Keratinocyte (primary cell): ENCODE measurements at regions not wholly inside any gene's neighbourhood (a gene's known extent, or its start where the extent isn't known, plus 50 kb on each side); places are given as distances from the start of the nearest gene placed in this dataset.

ENCODE experiments used
- DNase-seq: peaks from one replicate; pipeline ENCODE4 v3.0.0-alpha.2; 2011; ENCODE audit warnings: low read depth, missing footprints, low spot score
- FAIRE-seq: peaks from 2 replicates; lab custom pipeline; 2011; peaks lifted over from hg19 to GRCh38; lab: Jason Lieb, UNC
- H2AFZ ChIP-seq: 2 replicates; pipeline ENCODE4 v1.6.0; 2012; ENCODE audit warnings: low read length, control low read depth, inconsistent platforms; ENCODE audit not compliant: control insufficient read depth
- H3K27ac ChIP-seq: 2 replicates; pipeline ENCODE4 v1.5.1; 2011; ENCODE audit warnings: low read length; ENCODE audit not compliant: control insufficient read depth, insufficient read depth
- H3K27me3 ChIP-seq: 3 replicates; pipeline ENCODE4 v1.6.0; 2011; ENCODE audit warnings: low read length; ENCODE audit not compliant: control insufficient read depth, insufficient read depth; ENCODE audit errors: extremely low read depth
- H3K36me3 ChIP-seq, 2 experiments: 2 replicates in 1 of 2; 3 replicates in 1 of 2; pipeline ENCODE4 v1.5.1; 2011; ENCODE audit warnings: low read length in 2 of 2, mild to moderate bottlenecking in 1 of 2; ENCODE audit not compliant: control insufficient read depth in 2 of 2, insufficient read depth in 2 of 2; ENCODE audit errors: extremely low read depth in 1 of 2
- H3K4me1 ChIP-seq: 3 replicates; pipeline ENCODE4 v1.5.1; 2011; ENCODE audit warnings: low read length; ENCODE audit not compliant: control insufficient read depth, insufficient read depth; ENCODE audit errors: extremely low read depth
- H3K4me2 ChIP-seq: 3 replicates; pipeline ENCODE4 v1.6.0; 2011; ENCODE audit warnings: low read depth, low read length; ENCODE audit not compliant: control insufficient read depth, insufficient read depth; ENCODE audit errors: extremely low read depth
- H3K4me3 ChIP-seq, 3 experiments: fragments of 200-600 bp in 1 of 3; sonication (generic) in 1 of 3; 2 replicates in 2 of 3; 3 replicates in 1 of 3; pipeline ENCODE4 v1.5.1; 2011 to 2016; ENCODE audit warnings: low read length in 3 of 3, mild to moderate bottlenecking in 3 of 3, control low read depth in 2 of 3, inconsistent platforms in 1 of 3, low read depth in 1 of 3, mixed read lengths in 1 of 3, mixed run types in 1 of 3, moderate library complexity in 1 of 3; ENCODE audit not compliant: control insufficient read depth in 2 of 3, insufficient read depth in 2 of 3; ENCODE audit errors: extremely low read depth in 1 of 3
- H3K79me2 ChIP-seq: 2 replicates; pipeline ENCODE4 v1.6.0; 2012; ENCODE audit warnings: low read length; ENCODE audit not compliant: control insufficient read depth, insufficient read depth
- H3K9ac ChIP-seq: 3 replicates; pipeline ENCODE4 v1.6.0; 2011; ENCODE audit warnings: low read length; ENCODE audit not compliant: control insufficient read depth, insufficient read depth; ENCODE audit errors: extremely low read depth
- H3K9me1 ChIP-seq: 3 replicates; pipeline ENCODE4 v1.6.0; 2011; ENCODE audit warnings: low read length; ENCODE audit not compliant: control insufficient read depth, insufficient read depth; ENCODE audit errors: extremely low read depth
- H3K9me3 ChIP-seq: 2 replicates; pipeline ENCODE4 v1.5.1; 2012; ENCODE audit warnings: low read depth, low read length; ENCODE audit not compliant: control insufficient read depth
- H4K20me1 ChIP-seq: 3 replicates; pipeline ENCODE4 v1.6.0; 2011; ENCODE audit warnings: low read length; ENCODE audit not compliant: control insufficient read depth, insufficient read depth; ENCODE audit errors: extremely low read depth
- EZH2 ChIP-seq: IDR thresholded peaks from one replicate; pipeline ENCODE4 v1.6.1; 2012; ENCODE audit warnings: inconsistent platforms, mild to moderate bottlenecking, low read length, moderate library complexity
- dilution Hi-C: fragments of 300-500 bp; cut with MboI; formaldehyde crosslinking; loops from one replicate; pipeline ENCODE4 v1.7.0; 2020; ENCODE audit warnings: low sequenced_read_pairs; ENCODE audit not compliant: extremely low pct_ligation_motif_present
- TF ChIP-seq, protein P1 (sequence below), 3 experiments: IDR thresholded peaks in 1 of 3; conservative IDR thresholded peaks in 1 of 3; optimal IDR thresholded peaks in 1 of 3; 2 replicates in 2 of 3; 3 replicates in 1 of 3; pipeline versions ENCODE3 to v1.5.1; 2011; ENCODE audit warnings: low read length in 3 of 3, mild to moderate bottlenecking in 3 of 3, moderate library complexity in 2 of 3, control low read depth in 1 of 3, inconsistent platforms in 1 of 3; ENCODE audit not compliant: insufficient read depth in 2 of 3; ENCODE audit errors: extremely low read depth in 1 of 3

DNA sequence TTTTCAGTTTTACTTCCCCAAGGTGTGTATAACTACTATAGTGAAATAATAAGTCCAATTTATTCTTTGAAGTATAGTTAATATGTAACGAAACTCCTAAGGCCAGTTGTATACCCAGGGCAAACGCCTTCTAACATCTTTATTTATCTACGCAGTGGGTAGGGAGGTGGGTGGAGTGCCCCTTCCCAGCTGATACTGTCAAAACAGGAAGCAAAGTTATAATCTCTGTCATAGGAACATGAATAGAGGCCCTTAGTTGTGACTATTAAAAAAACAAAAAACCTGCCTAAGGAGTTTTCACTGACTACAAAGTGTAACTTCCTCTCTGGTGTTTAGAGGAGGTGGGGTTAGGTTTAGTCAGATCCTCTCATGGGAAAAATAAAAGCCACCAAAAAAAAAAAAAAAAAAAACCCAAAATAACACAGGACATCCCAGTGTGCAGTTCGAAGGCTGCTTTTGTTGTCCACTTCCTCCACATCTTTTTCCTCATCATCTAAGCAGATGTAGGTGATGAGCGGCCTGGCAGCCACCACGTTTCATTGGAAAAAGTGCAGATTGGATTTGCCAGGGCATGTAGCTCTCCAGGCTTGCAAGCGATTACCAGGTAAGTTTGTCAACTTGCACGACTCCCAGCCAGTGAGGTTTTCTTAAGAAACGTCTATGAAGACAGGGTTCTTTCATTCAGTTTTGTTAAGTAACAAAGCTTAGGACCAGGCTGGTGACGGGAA, 58.7 kb downstream of the UTRN start:
- TF ChIP-seq EZH2 = no peak
- TF ChIP-seq, protein P1, sequence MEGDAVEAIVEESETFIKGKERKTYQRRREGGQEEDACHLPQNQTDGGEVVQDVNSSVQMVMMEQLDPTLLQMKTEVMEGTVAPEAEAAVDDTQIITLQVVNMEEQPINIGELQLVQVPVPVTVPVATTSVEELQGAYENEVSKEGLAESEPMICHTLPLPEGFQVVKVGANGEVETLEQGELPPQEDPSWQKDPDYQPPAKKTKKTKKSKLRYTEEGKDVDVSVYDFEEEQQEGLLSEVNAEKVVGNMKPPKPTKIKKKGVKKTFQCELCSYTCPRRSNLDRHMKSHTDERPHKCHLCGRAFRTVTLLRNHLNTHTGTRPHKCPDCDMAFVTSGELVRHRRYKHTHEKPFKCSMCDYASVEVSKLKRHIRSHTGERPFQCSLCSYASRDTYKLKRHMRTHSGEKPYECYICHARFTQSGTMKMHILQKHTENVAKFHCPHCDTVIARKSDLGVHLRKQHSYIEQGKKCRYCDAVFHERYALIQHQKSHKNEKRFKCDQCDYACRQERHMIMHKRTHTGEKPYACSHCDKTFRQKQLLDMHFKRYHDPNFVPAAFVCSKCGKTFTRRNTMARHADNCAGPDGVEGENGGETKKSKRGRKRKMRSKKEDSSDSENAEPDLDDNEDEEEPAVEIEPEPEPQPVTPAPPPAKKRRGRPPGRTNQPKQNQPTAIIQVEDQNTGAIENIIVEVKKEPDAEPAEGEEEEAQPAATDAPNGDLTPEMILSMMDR (optimal IDR thresholded peaks at IDR 0.05 in 1 of 3, IDR thresholded peaks at IDR 0.05 in 1 of 3, conservative IDR thresholded peaks at IDR 0.05 in 1 of 3; ENCODE audit: extremely low read depth in 1 of 3, insufficient read depth in 2 of 3, low read length in 3 of 3) = no peak
- H3K27ac ChIP-seq = peak overlapping the region; percentile 79
- dilution Hi-C loops = no loop called here
- peaks cover 65% of the 10 kb centered on the region for H3K4me1 ChIP-seq
- peak; percentile 61 for FAIRE-seq
- H3K27me3 ChIP-seq = no peaks in the 10 kb centered on the region
- peak overlapping the region; percentile 74 for H3K9ac ChIP-seq
- no peak for DNase-seq
- peak overlapping the region; percentile 98 for H3K4me2 ChIP-seq
- no peaks in the 10 kb centered on the region for H3K36me3 ChIP-seq
- H3K9me1 ChIP-seq = no peaks in the 10 kb centered on the region
- no peaks in the 10 kb centered on the region for H3K9me3 ChIP-seq
- H4K20me1 ChIP-seq = no peaks in the 10 kb centered on the region
- peaks cover 35% of the 10 kb centered on the region for H3K79me2 ChIP-seq
- H2AFZ ChIP-seq = peak overlapping the region; percentile 76
- peak overlapping the region; percentile 31 to 82 (median 64) for H3K4me3 ChIP-seq

DNA sequence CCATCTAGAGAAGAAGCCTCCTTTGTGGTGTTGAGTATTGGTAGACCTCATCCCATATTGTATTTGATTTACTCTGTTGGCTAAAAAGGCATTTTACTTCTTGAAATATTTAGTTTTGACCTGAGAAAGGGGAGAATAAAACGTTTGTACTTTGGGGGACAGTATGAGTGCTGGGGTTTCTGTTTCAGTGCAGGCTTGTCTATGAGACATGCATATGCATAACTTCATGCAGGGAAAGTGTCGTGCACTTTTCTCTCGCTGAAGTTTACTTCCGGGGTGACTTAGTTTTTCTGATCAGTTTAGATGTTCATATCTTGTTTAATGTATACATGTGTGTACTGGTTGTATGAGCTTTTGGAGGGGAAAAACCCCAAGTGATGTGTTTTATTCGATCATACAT, 59.5 kb downstream of the UTRN start:
- dilution Hi-C loops = no loop called here
- Histone ChIP-seq H3K27ac (peak overlapping the region; percentile 79), H4K20me1 (no peaks in the 10 kb centered on the region), H3K27me3 (no peaks in the 10 kb centered on the region), H3K4me1 (peaks cover 64% of the 10 kb centered on the region), H2AFZ (peak overlapping the region; percentile 76), H3K36me3 (no peaks in the 10 kb centered on the region), H3K79me2 (peaks cover 35% of the 10 kb centered on the region), H3K4me2 (peak overlapping the region; percentile 98), H3K9me3 (no peaks in the 10 kb centered on the region), H3K9ac (peak overlapping the region; percentile 74), H3K4me3 (peak overlapping the region; percentile 31 to 82 (median 64)), H3K9me1 (no peaks in the 10 kb centered on the region)
- FAIRE-seq = peak; percentile 13
- DNase-seq = no peak
- TF ChIP-seq, protein P1 (optimal IDR thresholded peaks at IDR 0.05 in 1 of 3, IDR thresholded peaks at IDR 0.05 in 1 of 3, conservative IDR thresholded peaks at IDR 0.05 in 1 of 3; ENCODE audit: extremely low read depth in 1 of 3, insufficient read depth in 2 of 3, low read length in 3 of 3) = no peak
- no peak for TF ChIP-seq EZH2
